ENCODE measurements at regions not wholly inside any gene's neighbourhood (a gene's known extent, or its start where the extent isn't known, plus 50 kb on each side); places are given as distances from the start of the nearest gene placed in this dataset.

GRCh38 chr6:148074738-148075137 is 267.9 kb upstream of the SASH1 start:
- no peak overlapping the region for H3K4me2 ChIP-seq (ENCODE audit: insufficient read depth in 1 of 2, low read depth in 2 of 2, low read length in 2 of 2)
- no peaks in the 10 kb centered on the region for H3K79me2 ChIP-seq (ENCODE audit: control insufficient read depth in 1 of 2, insufficient read depth in 2 of 2, low read length in 2 of 2)
- no peak overlapping the region for H3K56ac ChIP-seq (replicated peaks; ENCODE audit: insufficient read length, low read depth, low read length)
- DNase-seq (ENCODE audit: low read depth in 1 of 2, low spot score in 2 of 2) (no peak), FAIRE-seq (no peak)
- no peaks in the 10 kb centered on the region for H3K36me3 ChIP-seq (ENCODE audit: control insufficient read depth in 2 of 4, insufficient read depth in 4 of 4, low read length in 3 of 4)
- H2AK5ac ChIP-seq (ENCODE audit: low read depth, low read length) = no peak overlapping the region
- no peak overlapping the region for H3K14ac ChIP-seq (ENCODE audit: insufficient read length)
- H2BK20ac ChIP-seq (ENCODE audit: low read length) = no peak overlapping the region
- CTCF ChIA-PET (ENCODE audit: partially characterized antibody) = interaction anchor here (0.6 kb wide), 1 partner anchor 915 kb away, joined by 3 read pairs; no protein-coding TSS in a partner anchor
- WGBS, 2 experiments (ENCODE audit: extremely low coverage in 1 of 2, insufficient coverage in 1 of 2, insufficient read length in 1 of 2, insufficient replicate concordance in 2 of 2, low coverage in 1 of 2, low lambda C conversion rate in 2 of 2, missing lambda C conversion rate in 1 of 2) = 82% methylated on average over 2 of the region's 5 CpGs; no CpG with 5 or more reads in 1 of the 2 experiments
- no peak overlapping the region; the same call in 1 of the 2 replicates for H2AFZ ChIP-seq (ENCODE audit: low read length)
- no peak overlapping the region for H2BK12ac ChIP-seq (ENCODE audit: low read depth, low read length)
- no peak overlapping the region for H3K27ac ChIP-seq (ENCODE audit: low read depth, low read length)
- no peak overlapping the region for H3K4me3 ChIP-seq (ENCODE audit: extremely low read depth in 1 of 4, insufficient read depth in 2 of 4, low read depth in 3 of 4, low read length in 4 of 4)
- no peak overlapping the region for H3K23ac ChIP-seq (ENCODE audit: insufficient read length)
- no peak overlapping the region for H4K5ac ChIP-seq (ENCODE audit: insufficient read length, low read depth, low read length)
- no peak overlapping the region for H2BK5ac ChIP-seq (ENCODE audit: low read depth, low read length)
- no peak overlapping the region for H3K18ac ChIP-seq (ENCODE audit: extremely low read depth, low read length)
- POLR2A ChIA-PET (ENCODE audit: partially characterized antibody) = no interaction called here
- H3K23me2 ChIP-seq (ENCODE audit: low read depth, low read length) = no peaks in the 10 kb centered on the region
- no peak overlapping the region for H2BK15ac ChIP-seq (ENCODE audit: low read length)
- no peaks in the 10 kb centered on the region for H4K20me1 ChIP-seq (replicated peaks in 1 of 2; ENCODE audit: control insufficient read depth in 1 of 2, insufficient read depth in 2 of 2, low read length in 2 of 2)
- no peak overlapping the region for H4K91ac ChIP-seq (replicated peaks; ENCODE audit: insufficient read length, low read length)
- H3K9me3 ChIP-seq (ENCODE audit: insufficient read depth in 2 of 2, low read depth in 1 of 2, low read length in 1 of 2) = no peaks in the 10 kb centered on the region
- H3K9ac ChIP-seq (replicated peaks in 1 of 4; ENCODE audit: extremely low read depth in 1 of 4, low read depth in 3 of 4, low read length in 3 of 4) = no peak overlapping the region
- no peaks in the 10 kb centered on the region for H3K4me1 ChIP-seq (replicated peaks in 1 of 4; ENCODE audit: control insufficient read depth in 3 of 4, insufficient read depth in 4 of 4, low read length in 3 of 4)
- no peak for TF ChIP-seq CEBPB (IDR thresholded peaks at IDR 0.05; ENCODE audit: low read depth, low read length)
- no peak for TF ChIP-seq SP1 (IDR thresholded peaks at IDR 0.05; ENCODE audit: low read depth, low read length)
- TF ChIP-seq SP4 (IDR thresholded peaks at IDR 0.05; ENCODE audit: low read length) = no peak
- TF ChIP-seq SRF (IDR thresholded peaks at IDR 0.05; ENCODE audit: low read depth, low read length) = no peak
- TF ChIP-seq CHD2 (IDR thresholded peaks at IDR 0.05; ENCODE audit: low read length) = no peak
- TF ChIP-seq RAD21 (IDR thresholded peaks at IDR 0.05 in 1 of 2, conservative IDR thresholded peaks at IDR 0.05 in 1 of 2; ENCODE audit: low read depth in 2 of 2, low read length in 2 of 2) = no peak
- no peak for TF ChIP-seq MAFK (IDR thresholded peaks at IDR 0.05; ENCODE audit: low read depth, low read length)
- TF ChIP-seq RFX5 (IDR thresholded peaks at IDR 0.05; ENCODE audit: borderline replicate concordance, low read depth, low read length) = no peak
- no peak for TF ChIP-seq BACH1 (IDR thresholded peaks at IDR 0.05; ENCODE audit: low read length)
- TF ChIP-seq NRF1 (IDR thresholded peaks at IDR 0.05; ENCODE audit: low read depth, low read length) = no peak
- TF ChIP-seq POLR2A (IDR thresholded peaks at IDR 0.05; ENCODE audit: control extremely low read depth in 1 of 2, low read depth in 2 of 2, low read length in 2 of 2) = no peak
- no peak overlapping the region for H3K4ac ChIP-seq (replicated peaks; ENCODE audit: insufficient read length, low read depth, low read length)
- H3K79me1 ChIP-seq (ENCODE audit: low read depth, low read length) = no peaks in the 10 kb centered on the region
- H2BK120ac ChIP-seq (replicated peaks; ENCODE audit: low read depth, low read length) = no peak overlapping the region
- H4K8ac ChIP-seq (ENCODE audit: extremely low read depth, insufficient read depth, low read length) = no peak overlapping the region
- no peaks in the 10 kb centered on the region for H3K27me3 ChIP-seq (replicated peaks in 1 of 4; ENCODE audit: control insufficient read depth in 3 of 4, extremely low read depth in 1 of 4, insufficient read depth in 3 of 4, low read length in 3 of 4)

All from H1 (cell line).